MM.1S (cell line): ENCODE measurements at regions not wholly inside any gene's neighbourhood (a gene's known extent, or its start where the extent isn't known, plus 50 kb on each side); places are given as distances from the start of the nearest gene placed in this dataset.

ENCODE experiments used
- EZH2 ChIP-seq: fragments of 300-600 bp; sonication (generic); optimal IDR thresholded peaks from 2 replicates; pipeline ENCODE3; 2017; ENCODE audit warnings: low read depth, mild to moderate bottlenecking, antibody characterized with exemption, low read length, mixed read lengths
- EZH2phosphoT487 ChIP-seq: fragments of 300-600 bp; sonication (generic); IDR thresholded peaks from 2 replicates; pipeline ENCODE4 v1.6.1; 2018; ENCODE audit warnings: antibody characterized with exemption, low read length
- TF ChIP-seq, protein P1 (sequence below): fragments of 300-600 bp; sonication (generic); IDR thresholded peaks from 2 replicates; pipeline ENCODE4 v1.5.1; 2016; ENCODE audit warnings: antibody characterized with exemption, low read length, mixed read lengths

DNA sequence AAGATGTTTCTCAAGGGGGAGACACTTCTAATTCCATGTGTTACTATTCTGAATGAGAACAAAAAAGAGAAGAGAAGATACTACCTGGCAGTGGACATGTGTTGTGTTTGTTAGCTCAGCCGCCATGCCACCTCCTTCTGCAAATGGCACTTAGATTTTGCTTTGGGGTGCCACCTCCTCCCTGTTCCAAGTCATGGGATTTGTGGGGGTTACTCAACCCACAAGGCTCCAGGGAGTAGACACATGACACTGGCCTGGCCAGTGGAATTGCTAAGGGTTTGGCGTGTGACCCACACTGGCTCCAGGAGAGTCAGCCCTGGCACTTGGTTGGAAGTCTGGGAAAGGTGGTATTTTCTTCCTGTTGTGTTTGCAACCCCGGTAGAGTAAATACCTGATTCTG, 129.1 kb downstream of the ZNF621 start:
- TF ChIP-seq, protein P1, sequence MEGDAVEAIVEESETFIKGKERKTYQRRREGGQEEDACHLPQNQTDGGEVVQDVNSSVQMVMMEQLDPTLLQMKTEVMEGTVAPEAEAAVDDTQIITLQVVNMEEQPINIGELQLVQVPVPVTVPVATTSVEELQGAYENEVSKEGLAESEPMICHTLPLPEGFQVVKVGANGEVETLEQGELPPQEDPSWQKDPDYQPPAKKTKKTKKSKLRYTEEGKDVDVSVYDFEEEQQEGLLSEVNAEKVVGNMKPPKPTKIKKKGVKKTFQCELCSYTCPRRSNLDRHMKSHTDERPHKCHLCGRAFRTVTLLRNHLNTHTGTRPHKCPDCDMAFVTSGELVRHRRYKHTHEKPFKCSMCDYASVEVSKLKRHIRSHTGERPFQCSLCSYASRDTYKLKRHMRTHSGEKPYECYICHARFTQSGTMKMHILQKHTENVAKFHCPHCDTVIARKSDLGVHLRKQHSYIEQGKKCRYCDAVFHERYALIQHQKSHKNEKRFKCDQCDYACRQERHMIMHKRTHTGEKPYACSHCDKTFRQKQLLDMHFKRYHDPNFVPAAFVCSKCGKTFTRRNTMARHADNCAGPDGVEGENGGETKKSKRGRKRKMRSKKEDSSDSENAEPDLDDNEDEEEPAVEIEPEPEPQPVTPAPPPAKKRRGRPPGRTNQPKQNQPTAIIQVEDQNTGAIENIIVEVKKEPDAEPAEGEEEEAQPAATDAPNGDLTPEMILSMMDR = no peak
- no peak for TF ChIP-seq EZH2
- TF ChIP-seq EZH2phosphoT487 = no peak
